OCI-LY7 (cell line): ENCODE measurements at regions not wholly inside any gene's neighbourhood (a gene's known extent, or its start where the extent isn't known, plus 50 kb on each side); places are given as distances from the start of the nearest gene placed in this dataset.
"Not testable (repeated sequence)": the region's sequence is repeated elsewhere in the genome, so short reads cannot be mapped to it uniquely, and the experiment has no call there.

ENCODE experiments used
- EZH2phosphoT487 ChIP-seq: fragments of 200-600 bp; sonication (generic); IDR thresholded peaks from 2 replicates; pipeline ENCODE4 v1.6.1; 2018; ENCODE audit warnings: low read depth, borderline replicate concordance, mild to moderate bottlenecking, mixed run types, antibody characterized with exemption, low read length, moderate library complexity, mixed read lengths
- TF ChIP-seq, protein P1 (sequence below): fragments of 200-600 bp; sonication (generic); conservative IDR thresholded peaks from 2 replicates; pipeline ENCODE4 v1.5.1; 2014; ENCODE audit warnings: mild to moderate bottlenecking, antibody characterized with exemption, low read length, moderate library complexity, mixed read lengths

DNA sequence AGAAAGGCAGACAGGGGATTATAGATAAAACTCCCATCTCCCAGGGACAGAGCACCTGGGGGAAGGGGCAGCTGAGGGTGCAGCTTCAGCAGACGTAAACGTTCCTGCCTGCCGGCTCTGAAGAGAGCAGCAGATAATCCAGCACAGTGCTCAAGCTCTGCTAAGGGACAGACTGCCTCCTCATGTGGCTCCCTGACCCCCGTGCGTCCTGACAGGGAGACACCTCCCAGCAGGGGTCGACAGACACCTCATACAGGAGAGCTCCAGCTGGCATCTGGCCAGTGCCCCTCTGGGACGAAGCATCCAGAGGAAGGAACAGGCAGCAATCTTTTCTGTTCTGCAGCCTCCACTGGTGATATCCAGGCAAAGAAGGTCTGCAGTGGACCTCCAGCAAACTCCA is 333.3 kb downstream of the LNPK start:
- not testable (repeated sequence) for TF ChIP-seq EZH2phosphoT487
- TF ChIP-seq, protein P1, sequence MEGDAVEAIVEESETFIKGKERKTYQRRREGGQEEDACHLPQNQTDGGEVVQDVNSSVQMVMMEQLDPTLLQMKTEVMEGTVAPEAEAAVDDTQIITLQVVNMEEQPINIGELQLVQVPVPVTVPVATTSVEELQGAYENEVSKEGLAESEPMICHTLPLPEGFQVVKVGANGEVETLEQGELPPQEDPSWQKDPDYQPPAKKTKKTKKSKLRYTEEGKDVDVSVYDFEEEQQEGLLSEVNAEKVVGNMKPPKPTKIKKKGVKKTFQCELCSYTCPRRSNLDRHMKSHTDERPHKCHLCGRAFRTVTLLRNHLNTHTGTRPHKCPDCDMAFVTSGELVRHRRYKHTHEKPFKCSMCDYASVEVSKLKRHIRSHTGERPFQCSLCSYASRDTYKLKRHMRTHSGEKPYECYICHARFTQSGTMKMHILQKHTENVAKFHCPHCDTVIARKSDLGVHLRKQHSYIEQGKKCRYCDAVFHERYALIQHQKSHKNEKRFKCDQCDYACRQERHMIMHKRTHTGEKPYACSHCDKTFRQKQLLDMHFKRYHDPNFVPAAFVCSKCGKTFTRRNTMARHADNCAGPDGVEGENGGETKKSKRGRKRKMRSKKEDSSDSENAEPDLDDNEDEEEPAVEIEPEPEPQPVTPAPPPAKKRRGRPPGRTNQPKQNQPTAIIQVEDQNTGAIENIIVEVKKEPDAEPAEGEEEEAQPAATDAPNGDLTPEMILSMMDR, result not testable (repeated sequence)
